ENCODE measurements at regions not wholly inside any gene's neighbourhood (a gene's known extent, or its start where the extent isn't known, plus 50 kb on each side); places are given as distances from the start of the nearest gene placed in this dataset.

DNA sequence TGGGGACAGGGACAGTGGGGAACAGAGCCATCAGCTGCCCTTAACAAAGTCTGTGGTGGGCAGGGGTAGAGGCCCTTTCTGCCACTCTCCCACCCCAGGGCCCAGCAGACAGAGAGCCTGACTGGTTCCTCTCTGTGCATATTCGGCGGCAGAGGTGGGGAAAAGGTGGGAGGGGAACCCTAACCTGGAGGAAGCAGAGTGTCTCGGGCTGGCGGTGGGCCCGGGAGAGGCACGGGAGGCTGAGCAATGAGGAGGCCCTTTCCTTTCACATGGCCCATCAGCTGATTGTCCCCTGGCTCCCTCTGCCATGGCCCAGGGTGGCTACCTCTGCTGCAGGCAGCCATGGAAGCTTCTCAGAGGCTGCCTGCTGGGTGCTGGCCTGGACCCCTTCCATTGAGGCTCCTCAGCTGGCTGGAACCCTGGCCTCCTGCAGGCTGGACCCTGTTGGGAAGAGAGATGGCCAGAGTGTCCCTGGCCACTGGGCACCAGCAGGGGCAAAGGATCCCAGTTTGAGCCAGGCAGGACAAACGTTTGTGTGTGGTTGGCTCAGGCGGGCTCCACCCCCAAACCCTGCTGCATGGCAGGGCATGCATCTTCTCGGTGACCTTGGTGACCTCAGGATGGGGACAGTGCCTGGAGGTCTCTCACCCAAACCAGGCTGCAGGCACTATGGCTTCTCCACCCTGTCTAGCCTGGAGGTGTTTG is 202.8 kb upstream of the ZNF536 start:
- H3K4me3 ChIP-seq, result no peak overlapping the region
- intact Hi-C loops (cut with DNase I), result no loop called here
- H3K27me3 ChIP-seq, result no peaks in the 10 kb centered on the region
- H3K9me3 ChIP-seq, result no peaks in the 10 kb centered on the region
- WGBS, 4 donors, result 61 to 86% (median 74%) methylated on average over 5 to 9 of the region's 9 CpGs
- no peaks in the 10 kb centered on the region for H3K36me3 ChIP-seq
- no peak overlapping the region for H3K27ac ChIP-seq
- DNase-seq (no peak), ATAC-seq (no peak)
- H3K4me1 ChIP-seq, result no peaks in the 10 kb centered on the region
- TF ChIP-seq POLR2A (IDR thresholded peaks at IDR 0.05), result no peak
- TF ChIP-seq, protein P1, sequence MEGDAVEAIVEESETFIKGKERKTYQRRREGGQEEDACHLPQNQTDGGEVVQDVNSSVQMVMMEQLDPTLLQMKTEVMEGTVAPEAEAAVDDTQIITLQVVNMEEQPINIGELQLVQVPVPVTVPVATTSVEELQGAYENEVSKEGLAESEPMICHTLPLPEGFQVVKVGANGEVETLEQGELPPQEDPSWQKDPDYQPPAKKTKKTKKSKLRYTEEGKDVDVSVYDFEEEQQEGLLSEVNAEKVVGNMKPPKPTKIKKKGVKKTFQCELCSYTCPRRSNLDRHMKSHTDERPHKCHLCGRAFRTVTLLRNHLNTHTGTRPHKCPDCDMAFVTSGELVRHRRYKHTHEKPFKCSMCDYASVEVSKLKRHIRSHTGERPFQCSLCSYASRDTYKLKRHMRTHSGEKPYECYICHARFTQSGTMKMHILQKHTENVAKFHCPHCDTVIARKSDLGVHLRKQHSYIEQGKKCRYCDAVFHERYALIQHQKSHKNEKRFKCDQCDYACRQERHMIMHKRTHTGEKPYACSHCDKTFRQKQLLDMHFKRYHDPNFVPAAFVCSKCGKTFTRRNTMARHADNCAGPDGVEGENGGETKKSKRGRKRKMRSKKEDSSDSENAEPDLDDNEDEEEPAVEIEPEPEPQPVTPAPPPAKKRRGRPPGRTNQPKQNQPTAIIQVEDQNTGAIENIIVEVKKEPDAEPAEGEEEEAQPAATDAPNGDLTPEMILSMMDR (IDR thresholded peaks at IDR 0.05), result no peak

DNA sequence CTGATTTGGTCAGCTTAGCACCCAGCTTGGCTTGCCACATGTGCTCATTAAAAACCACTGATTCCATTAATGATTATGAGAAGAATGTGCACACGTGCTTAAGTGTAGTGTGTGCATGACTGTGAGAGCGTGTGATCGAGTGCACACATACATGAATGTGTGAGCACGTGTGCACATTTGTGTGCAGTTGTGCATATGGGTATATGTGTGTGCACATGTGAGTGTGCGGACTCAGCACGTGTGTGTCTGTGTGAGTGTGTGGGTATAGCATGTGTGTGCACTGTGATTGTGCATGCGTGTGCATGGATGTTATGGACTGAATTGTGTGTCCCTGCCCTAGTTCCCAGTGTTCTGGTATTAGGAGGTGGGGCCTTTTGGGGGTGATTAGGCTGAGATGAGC is 202.1 kb upstream of the ZNF536 start:
- ATAC-seq, result no peak
- no peaks in the 10 kb centered on the region for H3K4me1 ChIP-seq
- H3K27me3 ChIP-seq, result no peaks in the 10 kb centered on the region
- no peak for TF ChIP-seq POLR2A (IDR thresholded peaks at IDR 0.05)
- TF ChIP-seq, protein P1 (IDR thresholded peaks at IDR 0.05), result no peak
- WGBS, 4 donors, result 91 to 96% (median 92%) methylated on average over 7 of the region's 7 CpGs
- H3K9me3 ChIP-seq, result no peaks in the 10 kb centered on the region
- no peaks in the 10 kb centered on the region for H3K36me3 ChIP-seq
- no peak for DNase-seq
- no peak overlapping the region for H3K27ac ChIP-seq
- intact Hi-C loops (cut with DNase I), result no loop called here
- H3K4me3 ChIP-seq, result no peak overlapping the region

DNA sequence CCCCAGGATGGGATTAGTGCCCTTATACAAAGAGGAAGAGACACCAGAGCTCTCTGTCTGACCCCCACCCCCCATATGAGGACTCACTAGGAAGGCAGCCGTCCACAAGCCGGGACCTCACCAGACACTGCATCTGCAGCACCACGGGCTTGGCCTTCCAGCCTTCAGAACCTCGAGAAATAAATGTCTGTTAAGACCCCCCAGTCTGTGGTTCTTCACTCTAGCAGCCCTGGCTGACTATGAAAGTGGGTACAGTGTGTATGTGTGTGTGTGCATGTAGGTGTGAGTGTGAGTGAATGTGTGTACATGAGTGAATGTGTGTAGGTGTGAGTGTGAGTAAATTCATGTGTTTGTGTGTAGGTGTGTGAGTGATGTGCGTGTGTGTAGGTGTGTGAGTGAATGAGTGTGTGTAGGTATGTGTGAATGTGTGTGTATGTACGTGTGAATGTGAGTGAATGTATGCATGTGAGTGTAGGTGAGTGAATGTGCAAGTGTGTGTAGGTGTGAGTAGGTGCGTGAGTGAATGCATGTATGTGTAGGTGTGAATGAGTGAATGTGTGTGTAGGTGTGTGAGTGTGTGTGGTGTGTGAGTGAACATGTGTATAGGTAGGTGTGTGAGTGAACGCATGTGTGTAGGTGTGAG is 201.6 kb upstream of the ZNF536 start:
- DNase-seq, result no peak
- intact Hi-C loops (cut with DNase I), result no loop called here

DNA sequence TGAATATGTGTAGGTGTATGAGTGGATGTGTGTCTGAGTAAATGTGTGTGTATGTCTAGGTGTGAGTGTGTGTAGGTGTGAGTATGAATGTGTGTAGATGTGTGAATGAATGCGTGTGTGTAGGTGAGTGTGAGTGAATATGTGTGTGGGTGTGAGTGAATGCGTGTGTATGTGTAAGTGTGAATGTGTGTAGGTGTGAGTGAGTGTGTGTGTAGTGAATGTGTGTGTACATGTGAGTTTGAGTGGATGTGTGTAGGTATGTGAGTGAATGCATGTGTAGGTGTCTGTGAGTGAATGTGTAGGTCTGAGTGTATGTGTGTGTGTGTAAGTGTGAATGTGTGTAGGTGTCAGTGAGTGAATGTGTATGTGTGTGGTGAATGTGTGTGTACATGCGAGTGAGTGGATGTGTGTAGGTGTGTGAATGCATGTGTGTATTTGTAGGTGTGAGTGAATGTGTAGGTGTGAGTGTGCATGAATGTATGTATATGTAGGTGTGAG is 201.0 kb upstream of the ZNF536 start:
- Histone ChIP-seq H3K27ac (no peak overlapping the region), H3K9me3 (no peaks in the 10 kb centered on the region), H3K4me3 (no peak overlapping the region), H3K4me1 (no peaks in the 10 kb centered on the region), H3K36me3 (no peaks in the 10 kb centered on the region), H3K27me3 (no peaks in the 10 kb centered on the region)
- intact Hi-C loops (cut with DNase I), result no loop called here
- ATAC-seq, result no peak
- WGBS, 4 donors, result 90 to 96% (median 95%) methylated on average over 3 of the region's 3 CpGs
- no peak for DNase-seq
- TF ChIP-seq, protein P1 (IDR thresholded peaks at IDR 0.05), result no peak
- no peak for TF ChIP-seq POLR2A (IDR thresholded peaks at IDR 0.05)

More for the DNA sequence above, 201.6 kb upstream of the ZNF536 start:
- no peaks in the 10 kb centered on the region for H3K36me3 ChIP-seq
- H3K4me3 ChIP-seq, result no peak overlapping the region
- TF ChIP-seq, protein P1 (IDR thresholded peaks at IDR 0.05), result no peak
- no peak for TF ChIP-seq POLR2A (IDR thresholded peaks at IDR 0.05)
- WGBS, 4 donors, result 88 to 93% (median 92%) methylated on average over 8 of the region's 8 CpGs
- no peaks in the 10 kb centered on the region for H3K27me3 ChIP-seq
- no peaks in the 10 kb centered on the region for H3K4me1 ChIP-seq
- H3K27ac ChIP-seq, result no peak overlapping the region
- ATAC-seq, result no peak
- H3K9me3 ChIP-seq, result no peaks in the 10 kb centered on the region

All from heart left ventricle (tissue), 16 donors.